ENCODE measurements at regions not wholly inside any gene's neighbourhood (a gene's known extent, or its start where the extent isn't known, plus 50 kb on each side); places are given as distances from the start of the nearest gene placed in this dataset.
"Not testable (repeated sequence)": the region's sequence is repeated elsewhere in the genome, so short reads cannot be mapped to it uniquely, and the experiment has no call there.

DNA sequence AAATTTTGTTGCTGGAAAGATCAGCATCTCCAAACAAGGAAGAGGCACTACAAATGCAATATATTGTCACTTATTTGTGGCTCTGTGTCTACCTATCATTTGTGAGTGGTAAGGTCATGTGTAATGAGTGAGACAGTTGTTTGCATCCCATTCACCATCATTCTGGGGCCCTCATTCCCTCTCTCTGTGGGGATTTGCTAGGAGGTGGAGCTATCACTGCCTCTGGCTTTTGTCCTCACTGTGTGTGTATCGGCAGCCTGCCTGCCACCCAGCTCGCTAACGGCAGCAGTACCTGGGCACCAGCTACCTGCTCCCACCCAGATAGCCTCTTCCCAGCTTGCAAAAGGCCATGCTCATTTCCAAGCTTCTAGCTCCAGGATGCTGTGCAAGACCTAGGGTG lies 379.2 kb upstream of the ZFHX3 start:
- DNase-seq, result no peak

DNA sequence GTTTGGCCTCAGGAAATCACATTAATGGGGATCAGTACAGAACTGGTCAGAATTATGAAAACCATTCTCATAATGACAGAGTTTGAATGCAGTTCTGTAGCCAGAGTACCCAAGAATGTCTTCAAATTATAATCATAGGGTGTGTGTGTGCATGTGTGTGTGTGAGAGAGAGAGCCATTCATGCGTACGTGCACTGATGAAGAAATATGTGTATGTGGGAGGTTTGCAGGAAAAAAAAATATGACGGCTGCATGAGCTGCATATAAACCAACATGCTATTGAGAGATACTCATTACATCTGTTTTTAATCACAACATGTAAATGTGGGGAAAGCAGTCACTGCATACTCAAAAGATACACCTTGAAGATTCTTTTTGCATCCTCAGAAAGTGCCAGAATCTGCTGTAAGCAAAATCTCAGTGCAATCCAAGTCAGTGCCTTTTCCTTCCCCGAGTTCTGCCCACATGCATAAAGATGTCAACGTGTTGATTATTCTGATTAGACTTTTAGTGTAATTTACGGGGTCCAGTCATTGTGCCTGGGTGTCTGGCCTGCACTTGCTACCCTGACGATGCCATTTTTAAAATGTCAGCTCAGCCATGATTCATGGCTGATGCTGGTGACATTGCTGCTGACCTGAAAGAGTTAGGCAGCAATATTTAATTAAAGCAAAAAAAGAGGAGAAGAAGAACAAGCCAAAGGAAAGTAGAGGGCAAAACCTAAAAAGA lies 378.7 kb upstream of the ZFHX3 start:
- DNase-seq, result no peak

DNA sequence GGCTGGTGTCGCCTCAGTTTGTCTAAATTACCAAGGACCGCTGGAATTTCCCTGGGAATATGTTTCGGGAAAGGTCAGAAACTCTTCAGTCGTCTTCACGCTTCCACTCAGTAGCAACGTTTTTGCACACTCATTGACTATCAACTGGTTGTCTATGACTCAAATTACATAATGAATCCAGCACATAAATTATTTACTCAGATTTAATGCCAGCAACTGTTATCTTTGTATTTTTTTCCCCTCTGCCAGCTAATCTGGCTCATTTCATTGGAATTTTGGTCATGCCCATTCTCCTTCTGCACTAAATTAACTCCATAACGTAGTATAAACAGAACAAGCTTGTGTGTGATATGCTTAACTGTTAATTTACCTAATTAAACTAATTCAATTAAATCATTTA lies 372.7 kb upstream of the ZFHX3 start:
- no peak for DNase-seq

DNA sequence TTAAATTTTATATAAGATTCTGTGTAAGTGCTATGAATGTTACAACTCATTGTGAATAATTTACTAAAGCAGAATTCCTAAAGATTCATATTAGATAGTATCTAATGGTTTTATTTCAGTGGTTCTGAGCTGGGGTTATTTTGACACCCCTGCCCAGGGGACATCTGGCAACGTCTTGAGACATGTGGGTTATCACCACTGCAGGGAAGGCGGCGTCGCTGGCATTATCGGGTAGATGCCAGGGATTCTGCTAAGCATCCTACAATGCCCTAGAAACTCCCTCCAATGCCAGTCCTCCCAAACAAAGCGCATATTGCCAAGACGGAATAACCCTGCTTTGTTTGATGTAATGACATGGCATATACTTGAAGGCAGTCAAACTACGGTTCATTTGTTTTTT lies 372.3 kb upstream of the ZFHX3 start:
- DNase-seq, result no peak

DNA sequence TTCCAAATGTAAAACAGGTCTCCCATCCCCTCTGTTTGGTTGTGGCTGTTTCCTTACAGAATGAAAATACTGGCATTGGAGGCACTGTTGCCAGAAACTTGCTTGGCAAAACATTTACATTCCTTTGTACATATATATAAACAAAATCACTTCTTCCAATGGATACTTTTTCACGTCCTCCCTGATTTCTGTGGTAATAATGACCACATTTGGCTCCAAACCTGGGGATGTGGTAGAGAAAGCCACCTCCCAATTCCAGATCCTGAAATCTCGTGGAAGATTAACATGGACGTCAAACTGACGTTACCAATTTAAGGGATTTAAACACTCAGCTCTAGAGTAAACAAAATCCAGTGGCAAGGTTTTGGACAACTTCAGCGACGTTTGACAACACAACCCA lies 370.8 kb upstream of the ZFHX3 start:
- no peak for DNase-seq

DNA sequence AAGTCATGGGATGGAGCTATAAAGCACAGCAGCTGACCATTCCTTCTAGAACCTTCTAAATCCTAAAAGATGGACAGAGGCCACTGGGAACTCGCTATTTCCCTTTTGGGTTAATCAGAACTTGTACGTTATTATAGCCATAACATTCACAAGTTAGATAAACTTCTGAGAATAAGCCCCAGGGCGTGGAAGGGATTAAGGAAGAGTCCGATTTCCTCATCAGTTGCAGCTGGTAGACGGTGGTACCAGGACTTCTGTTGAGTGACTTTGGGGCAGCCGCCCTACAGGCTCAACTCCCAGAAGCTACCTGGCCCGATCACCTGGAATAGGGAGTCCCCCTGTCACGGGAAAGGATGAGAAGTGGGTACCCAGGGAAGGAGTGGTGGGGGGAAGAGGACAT lies 370.1 kb upstream of the ZFHX3 start:
- DNase-seq, result no peak

DNA sequence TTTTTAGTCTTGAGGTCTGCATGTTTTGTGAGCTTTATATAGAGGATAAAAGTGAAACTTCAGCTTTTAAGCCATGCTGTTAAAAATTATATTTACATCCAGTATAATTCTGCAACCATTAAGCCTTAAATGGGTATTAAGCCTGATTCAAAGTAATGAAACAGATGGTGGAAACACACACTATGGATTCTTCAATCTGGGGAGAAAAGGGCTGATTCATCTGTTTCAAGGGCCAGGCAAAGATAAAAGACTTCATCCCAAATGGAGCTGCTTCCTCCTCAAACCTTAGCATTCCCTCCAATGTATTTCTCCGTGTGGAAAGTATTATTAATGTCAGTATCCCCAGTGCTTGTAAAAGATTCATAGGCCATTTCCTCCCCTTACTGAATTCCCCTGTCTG lies 367.4 kb upstream of the ZFHX3 start:
- DNase-seq, result no peak

DNA sequence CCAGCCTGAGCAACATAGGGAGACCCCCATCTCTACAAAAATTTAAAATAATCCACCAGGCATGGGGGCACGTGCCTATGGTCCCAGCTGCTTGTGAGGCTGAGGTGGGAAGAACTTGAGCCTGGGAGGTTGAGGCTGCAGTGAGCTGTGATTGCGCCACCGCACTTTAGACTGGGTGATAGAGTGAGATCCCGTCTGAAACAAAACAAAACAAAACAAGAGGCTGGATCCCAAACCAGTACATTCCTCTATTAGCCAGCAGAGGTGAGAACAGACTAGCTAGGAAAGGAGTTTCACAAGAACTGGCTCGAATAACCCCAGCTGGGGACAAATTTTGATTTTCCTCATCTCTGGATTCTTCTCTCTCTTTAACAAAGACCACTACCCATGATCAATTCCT lies 366.7 kb upstream of the ZFHX3 start:
- no peak for DNase-seq

DNA sequence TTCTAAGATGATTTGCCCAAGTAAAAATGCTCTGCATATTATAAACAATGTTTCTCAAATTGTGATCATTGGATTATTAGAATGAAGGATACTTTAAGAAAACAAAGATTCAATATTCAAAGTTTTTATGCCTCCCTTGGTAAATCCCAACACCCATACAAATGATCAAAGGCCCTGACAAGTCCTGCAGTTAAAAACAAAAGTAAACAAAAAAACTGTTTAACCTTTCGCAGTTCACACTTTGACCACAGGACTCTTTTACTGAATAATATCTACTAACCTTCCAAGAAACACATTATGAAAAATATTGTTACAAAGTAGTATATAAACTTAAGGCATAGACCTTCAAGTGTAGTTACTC lies 365.9 kb upstream of the ZFHX3 start:
- DNase-seq, result no peak

DNA sequence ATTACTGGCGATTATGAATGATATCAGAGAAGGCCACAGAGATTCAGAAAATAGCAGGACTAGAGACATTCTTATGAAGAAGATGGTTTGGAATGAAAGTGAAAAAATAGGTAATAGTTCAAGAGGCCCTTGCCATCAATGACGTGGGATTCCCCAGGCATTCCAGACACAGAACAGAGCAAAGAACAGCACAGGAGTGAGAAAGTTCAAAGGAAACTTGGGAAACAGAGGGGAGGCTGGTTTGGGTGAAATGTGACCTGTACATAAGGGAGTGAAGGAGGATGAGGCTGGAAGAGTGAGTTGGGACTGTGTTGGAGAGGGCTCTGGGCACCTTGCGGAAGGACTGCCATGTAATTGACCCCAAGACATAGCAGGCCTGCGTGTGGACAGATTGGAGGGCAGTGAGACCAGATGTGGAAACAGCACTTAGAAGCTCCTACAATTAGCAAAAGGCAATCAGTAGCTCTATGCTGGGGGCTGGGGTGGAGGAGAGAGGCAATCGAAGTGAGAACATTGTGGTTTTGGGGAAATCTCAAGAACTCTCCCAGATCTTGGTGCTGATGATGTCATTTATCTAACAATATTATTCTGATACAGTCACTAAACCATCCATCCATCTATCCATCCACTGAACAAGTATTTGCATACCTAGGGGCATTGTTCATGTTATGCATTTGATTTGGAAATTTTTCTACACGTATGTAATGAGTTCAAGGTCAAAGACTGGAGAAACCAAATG lies 365.3 kb upstream of the ZFHX3 start:
- no peak for DNase-seq

DNA sequence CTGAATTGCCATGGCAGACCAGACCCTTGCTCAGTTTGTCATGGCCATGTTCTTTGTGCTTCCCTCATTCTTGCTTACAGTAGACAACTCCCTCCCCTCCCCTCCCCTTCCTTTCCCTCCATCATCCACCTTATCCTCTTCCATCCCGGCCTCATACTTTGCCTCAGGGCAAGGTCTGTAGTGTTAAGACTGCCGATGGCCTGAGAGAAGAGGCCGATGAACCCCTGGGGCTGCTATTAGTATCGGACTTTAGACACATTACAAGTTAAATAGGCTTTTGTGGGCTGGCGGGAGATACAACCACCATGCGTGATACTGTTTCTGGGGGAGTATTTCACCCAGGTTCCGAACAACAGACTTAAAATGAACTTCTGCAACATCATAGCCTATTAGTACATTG lies 364.5 kb upstream of the ZFHX3 start:
- no peak for DNase-seq

DNA sequence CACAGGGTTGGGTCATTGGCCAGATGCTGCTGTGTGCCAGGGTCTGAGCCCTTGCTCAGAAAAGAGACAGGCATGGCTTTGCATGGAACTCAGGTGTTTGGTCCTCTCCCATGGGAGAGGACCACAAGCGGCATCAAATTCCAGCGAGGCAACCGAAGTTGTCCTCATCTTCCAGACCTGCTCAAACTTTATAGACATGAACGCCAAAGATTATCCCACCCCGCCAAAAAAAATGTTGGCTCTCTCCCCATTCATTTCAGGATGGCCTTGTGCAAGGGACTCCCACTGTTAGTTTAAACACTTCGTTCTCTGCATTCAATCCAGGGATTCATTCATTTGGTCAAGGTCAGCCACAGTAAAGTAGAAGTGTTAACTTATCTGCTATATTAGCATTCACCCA lies 360.8 kb upstream of the ZFHX3 start:
- DNase-seq, result no peak

DNA sequence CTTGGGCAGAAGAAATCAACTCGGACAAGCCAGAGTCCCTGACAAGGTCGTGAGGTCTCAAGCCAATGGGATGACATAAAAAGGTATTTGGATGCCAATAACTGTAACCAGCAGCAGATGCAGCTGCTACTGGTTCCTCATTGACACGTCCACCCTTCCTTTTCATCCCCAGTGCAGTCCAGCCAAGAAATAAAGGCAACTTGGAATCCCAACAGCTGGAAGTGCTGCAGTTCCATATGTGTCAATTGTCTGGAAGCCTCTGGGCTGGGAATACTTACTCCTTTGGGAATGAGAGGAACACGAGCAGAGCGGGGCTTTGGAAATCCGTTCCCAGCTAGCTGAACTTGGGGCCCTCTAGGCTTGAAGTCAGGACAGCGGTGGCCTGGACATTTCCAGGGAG lies 360.4 kb upstream of the ZFHX3 start:
- DNase-seq, result no peak

DNA sequence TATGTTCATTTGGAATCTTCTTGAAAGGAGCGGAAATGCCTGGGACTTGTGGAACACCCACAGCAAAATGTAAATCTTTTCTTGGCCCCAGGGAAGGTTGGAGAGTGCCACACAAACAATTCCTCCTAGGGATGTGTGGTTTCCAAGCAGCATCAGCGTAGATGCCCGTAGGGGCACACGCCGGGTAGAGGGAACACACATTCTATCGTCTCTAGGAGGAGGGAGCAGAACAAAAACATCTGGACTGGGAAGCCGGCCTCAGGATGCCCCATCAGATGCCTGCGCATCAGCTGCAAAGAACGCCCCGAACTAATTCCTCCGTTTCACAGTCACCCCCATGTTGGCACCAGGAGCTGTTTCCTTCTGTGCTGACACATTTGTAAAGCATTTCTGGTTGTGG lies 357.9 kb upstream of the ZFHX3 start:
- DNase-seq, result no peak

DNA sequence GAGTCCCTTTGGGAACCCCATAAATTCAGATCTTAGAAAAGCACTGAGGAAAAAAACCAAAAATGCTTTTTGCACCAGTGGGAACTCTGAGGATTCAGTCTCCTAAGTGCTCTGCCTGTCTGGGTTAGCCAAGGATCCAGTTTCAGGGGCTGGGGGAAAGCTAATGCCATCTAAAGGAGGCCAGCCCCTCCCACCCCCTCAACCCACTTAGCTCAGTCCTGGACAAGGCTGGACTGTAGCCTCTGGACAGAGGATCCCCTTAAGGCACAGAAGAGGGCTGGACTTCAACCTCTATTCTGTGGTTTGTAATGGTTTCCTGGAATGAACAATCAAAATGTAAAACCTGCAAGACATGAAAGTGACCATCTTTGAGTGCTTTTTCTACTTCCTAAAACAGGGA lies 356.1 kb upstream of the ZFHX3 start:
- no peak for DNase-seq

DNA sequence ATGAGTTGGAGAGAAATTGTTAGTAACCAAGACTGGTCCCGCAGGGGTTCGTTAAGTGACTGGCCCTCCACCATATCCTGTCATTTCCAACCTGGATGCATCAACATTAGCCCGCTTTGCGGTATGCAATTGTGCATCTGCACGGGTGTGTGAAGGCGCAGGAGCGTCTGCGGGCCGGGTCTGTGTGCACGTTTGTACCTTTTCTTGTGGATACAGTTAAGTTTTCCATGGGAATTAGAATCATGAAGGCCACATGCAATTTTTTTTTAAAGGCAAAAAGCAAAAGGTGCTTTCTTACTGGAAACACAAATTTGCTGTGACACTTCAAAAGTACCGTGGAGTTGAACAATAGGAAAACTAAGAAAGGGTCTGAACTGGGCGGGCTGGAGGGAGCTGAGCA lies 355.4 kb upstream of the ZFHX3 start:
- DNase-seq, result no peak

DNA sequence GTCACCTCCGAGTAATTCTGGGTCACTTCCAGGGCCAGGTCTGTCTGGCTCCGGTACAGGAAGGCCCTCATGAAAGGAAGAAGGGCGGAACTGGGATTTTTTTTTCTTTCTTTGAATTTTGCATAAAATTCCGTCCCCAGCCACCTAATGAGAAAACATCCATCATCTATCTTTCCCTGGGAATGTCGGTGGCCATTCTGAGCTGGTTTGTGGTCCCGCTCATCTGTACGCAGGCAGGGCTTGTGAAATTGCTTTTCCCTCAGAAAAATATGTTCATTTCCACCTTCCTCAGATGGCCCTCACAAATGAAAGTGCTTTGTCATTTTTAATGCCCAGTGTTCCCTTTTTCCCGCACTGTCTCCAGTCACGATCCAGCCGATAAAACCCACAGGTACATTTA lies 353.0 kb upstream of the ZFHX3 start:
- DNase-seq, result no peak

DNA sequence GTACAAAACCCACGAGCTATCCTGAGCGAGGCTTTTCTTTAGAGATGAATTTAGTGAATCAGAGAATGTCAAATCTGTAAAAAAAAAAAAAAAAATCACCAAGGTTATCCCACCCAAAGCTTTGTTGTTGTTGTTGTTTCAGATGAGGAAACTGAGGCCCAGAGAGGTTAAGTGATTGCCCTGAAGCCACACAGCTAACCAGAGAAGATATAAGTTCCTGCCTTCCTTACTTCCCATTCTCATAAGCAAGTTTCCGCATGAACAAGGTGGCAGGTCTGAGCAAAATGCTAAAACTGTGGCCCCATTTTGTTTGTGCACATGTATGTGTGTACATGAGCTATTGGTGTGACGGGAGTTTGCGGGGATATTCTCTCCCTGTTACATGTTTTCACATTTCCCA lies 352.1 kb upstream of the ZFHX3 start:
- DNase-seq, result no peak

DNA sequence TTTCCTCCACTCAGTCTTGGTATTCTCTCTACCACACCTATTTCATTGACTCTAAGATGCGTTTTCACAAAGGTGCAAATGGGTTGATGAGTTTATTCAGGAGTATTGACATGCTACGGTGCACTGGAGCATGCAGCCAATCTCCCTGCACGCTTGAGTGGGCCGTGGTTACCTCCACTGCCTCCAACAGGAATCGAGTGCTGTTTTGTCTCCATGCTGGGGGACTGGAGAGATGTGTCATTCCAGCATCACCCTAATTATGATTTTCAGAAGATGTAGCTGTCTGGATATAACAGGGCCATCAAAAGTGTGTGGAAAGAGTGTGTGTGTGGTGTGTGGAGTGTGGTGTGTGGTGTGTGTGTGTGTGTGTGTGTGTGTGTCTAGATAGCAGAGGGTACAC lies 351.6 kb upstream of the ZFHX3 start:
- no peak for DNase-seq

DNA sequence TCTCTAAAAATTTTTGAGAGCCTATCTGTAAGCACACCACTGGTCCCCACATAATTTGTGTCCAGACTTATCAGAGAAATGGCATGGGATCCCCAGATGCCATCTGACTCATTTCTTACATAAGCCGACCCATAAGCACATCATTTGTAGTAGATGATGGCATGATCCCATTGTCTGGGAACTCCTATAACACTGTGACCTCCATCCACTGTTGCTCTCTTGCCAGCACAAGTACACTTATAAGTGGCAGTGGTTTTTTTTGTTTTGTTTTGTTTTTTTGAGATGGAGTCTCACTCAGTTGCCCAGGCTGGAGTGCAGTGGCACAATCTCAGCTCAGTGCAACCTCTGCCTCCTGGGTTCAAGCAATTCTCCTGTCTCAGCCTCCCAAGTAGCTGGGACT lies 350.7 kb upstream of the ZFHX3 start:
- not testable (repeated sequence) for DNase-seq

DNA sequence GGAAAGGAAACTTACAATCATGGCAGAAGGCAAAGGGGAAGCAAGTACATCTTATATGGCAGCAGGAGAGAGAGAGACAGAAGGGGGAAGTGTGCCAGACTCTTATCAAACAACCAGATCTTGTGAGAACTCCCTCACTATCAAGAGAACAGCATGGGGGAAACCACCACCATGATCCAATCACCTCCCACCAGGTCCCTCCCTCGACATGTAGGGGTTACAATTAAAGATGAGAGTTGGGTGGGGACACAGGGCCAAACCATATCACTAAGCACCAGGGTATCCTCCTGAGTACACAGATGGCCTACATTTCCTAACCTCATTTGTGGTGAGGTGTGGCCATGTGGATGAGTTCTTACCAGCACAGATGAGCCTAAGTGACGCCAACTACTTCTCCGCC lies 348.6 kb upstream of the ZFHX3 start:
- no peak for DNase-seq

DNA sequence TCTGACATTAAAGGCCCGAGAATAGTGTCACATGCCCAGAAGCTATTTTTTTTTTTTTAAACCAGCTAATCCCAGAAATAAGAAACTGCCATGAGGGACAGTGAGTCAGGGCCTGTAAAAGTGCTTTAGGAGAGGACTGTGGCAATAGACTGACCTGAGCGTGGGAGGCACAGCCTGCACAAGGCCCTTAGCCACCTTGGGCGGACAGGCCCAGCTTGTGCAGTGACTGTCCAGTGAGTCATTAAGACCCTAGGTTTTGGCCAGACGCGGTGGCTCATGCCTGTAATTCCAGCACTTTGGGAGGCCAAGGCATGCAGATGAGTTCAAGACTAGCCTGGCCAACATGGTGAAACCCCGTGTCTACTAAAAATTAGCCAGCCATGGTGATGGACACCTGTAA lies 343.0 kb upstream of the ZFHX3 start:
- no peak for DNase-seq

DNA sequence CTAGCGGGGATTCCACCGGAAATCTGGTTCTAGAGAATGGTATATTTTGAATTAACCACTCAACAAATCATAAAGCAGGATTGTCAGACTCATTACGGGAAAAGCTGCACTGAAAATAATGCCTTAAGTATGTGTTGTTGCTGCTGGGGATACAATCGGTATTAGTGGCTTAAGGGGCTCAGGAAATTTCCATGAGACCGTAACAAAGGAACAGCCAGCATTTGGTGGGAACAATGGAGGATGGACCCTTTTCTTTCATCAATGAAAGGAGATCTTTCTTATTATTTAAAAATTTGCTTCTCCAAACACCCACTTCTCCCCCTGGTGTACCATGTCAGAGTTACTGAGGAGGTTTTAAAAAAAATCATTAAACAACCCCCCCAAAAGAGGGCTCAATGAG lies 342.6 kb upstream of the ZFHX3 start:
- no peak for DNase-seq

DNA sequence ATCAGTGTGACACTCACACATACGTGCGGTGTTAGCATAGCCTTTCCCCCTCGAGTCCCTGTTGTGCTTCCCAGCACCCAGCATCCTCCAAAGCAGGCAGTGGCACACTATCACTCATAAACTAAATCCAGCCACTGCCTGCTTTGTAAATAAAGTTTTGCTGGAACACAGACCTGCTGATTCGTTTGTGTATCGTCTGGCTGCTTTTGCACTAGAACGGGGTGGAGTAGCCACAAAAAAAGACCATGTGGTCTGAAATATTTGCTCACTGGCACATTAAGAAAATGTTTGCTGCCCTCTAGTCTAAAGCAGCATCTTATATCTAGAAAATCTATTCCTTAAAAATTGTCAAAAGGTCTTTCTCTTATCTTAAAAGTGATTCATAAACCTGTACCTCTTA lies 341.2 kb upstream of the ZFHX3 start:
- no peak for DNase-seq

DNA sequence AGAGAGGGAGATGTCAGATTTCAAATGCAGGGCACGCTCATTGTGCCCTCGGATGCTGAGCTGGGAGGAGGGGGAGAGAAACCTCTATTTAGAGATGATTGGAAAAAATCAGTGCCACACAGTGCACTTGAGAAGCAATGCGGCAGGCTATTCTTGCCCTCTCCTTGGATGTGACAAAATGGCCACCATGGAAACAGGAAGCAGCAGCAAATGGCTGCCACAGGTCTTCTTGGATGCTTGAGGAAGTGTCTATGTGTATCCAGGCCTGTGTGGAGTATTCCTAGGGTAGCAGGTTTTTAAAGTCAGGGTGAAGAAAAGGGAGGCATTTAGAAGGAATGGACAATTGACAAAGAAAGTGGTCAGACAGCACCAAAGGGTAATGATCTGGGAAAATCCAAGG lies 340.1 kb upstream of the ZFHX3 start:
- no peak for DNase-seq
